ENCODE measurements at regions not wholly inside any gene's neighbourhood (a gene's known extent, or its start where the extent isn't known, plus 50 kb on each side); places are given as distances from the start of the nearest gene placed in this dataset.

DNA sequence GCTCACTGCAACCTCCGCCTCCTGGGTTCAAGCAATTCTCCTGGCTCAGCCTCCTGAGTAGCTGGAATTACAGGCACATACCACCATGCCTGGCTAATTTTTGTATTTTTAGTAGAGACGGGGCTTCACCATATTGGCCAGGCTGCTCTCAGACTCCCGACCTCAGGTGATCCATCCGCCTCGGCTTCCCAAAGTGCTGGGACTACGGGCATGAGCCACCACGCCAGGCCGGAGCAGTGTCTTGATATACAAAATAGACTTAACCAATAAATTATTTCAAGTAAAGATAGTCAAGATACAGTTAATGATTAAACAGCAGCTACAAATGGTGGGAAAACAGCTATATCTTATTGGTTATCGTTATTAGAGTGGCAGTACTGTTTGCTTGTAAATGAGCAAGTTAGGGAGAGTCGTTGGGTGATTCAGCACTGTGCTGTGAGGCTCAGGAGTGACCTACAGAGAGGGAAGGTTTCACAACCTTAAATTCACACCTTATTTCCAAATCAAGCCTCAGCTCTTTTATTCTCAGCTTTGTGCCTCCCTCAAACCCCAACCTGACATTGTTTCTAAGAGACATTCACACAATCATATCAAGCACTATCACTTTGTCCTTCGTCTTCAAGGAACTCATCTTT, 1128.4 kb upstream of the MAP3K7 start:
- TF ChIP-seq, protein P1, sequence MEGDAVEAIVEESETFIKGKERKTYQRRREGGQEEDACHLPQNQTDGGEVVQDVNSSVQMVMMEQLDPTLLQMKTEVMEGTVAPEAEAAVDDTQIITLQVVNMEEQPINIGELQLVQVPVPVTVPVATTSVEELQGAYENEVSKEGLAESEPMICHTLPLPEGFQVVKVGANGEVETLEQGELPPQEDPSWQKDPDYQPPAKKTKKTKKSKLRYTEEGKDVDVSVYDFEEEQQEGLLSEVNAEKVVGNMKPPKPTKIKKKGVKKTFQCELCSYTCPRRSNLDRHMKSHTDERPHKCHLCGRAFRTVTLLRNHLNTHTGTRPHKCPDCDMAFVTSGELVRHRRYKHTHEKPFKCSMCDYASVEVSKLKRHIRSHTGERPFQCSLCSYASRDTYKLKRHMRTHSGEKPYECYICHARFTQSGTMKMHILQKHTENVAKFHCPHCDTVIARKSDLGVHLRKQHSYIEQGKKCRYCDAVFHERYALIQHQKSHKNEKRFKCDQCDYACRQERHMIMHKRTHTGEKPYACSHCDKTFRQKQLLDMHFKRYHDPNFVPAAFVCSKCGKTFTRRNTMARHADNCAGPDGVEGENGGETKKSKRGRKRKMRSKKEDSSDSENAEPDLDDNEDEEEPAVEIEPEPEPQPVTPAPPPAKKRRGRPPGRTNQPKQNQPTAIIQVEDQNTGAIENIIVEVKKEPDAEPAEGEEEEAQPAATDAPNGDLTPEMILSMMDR (IDR thresholded peaks at IDR 0.05) = no peak
- TF ChIP-seq POLR2AphosphoS5 (IDR thresholded peaks at IDR 0.05; ENCODE audit: insufficient read depth in 1 of 2, low read depth in 1 of 2) = no peak
